H9 (cell line): ENCODE measurements at regions not wholly inside any gene's neighbourhood (a gene's known extent, or its start where the extent isn't known, plus 50 kb on each side); places are given as distances from the start of the nearest gene placed in this dataset.

Source experiments
- DNase-seq: peaks from one replicate; pipeline ENCODE4 v3.0.0-alpha.2; 2017
- H2AFZ ChIP-seq: one replicate; pipeline ENCODE4 v1.6.1; 2013; ENCODE audit warnings: mild to moderate bottlenecking, low read length, control low read depth, moderate library complexity
- H2AK5ac ChIP-seq: 2 replicates; pipeline ENCODE4 v1.6.1; 2013; ENCODE audit warnings: low read length, control low read depth, mixed read lengths; ENCODE audit not compliant: insufficient read length
- H2BK120ac ChIP-seq: one replicate; pipeline ENCODE4 v1.6.1; 2013; ENCODE audit warnings: low read depth, mild to moderate bottlenecking, low read length, control low read depth, inconsistent platforms; ENCODE audit not compliant: poor library complexity, severe bottlenecking
- H2BK12ac ChIP-seq: 2 replicates; pipeline ENCODE4 v1.6.1; 2013; ENCODE audit warnings: low read length, control low read depth, mixed read lengths, low read depth; ENCODE audit not compliant: insufficient read length
- H2BK15ac ChIP-seq: 2 replicates; pipeline ENCODE4 v1.6.1; 2013; ENCODE audit warnings: low read depth, low read length, control low read depth
- H2BK20ac ChIP-seq: one replicate; pipeline ENCODE4 v1.6.1; 2013; ENCODE audit warnings: low read depth, mild to moderate bottlenecking, low read length, control low read depth, inconsistent platforms; ENCODE audit not compliant: poor library complexity, severe bottlenecking
- H2BK5ac ChIP-seq: 2 replicates; pipeline ENCODE4 v1.6.1; 2013; ENCODE audit warnings: low read length, control low read depth, mixed read lengths; ENCODE audit not compliant: insufficient read length
- H3K14ac ChIP-seq: 2 replicates; pipeline ENCODE4 v1.6.1; 2013; ENCODE audit warnings: low read length, control low read depth; ENCODE audit not compliant: insufficient read depth
- H3K18ac ChIP-seq: 2 replicates; pipeline ENCODE4 v1.6.1; 2013; ENCODE audit warnings: low read depth, mild to moderate bottlenecking, mixed read lengths, low read length, control low read depth; ENCODE audit not compliant: insufficient read length
- H3K23ac ChIP-seq: 2 replicates; pipeline ENCODE4 v1.6.1; 2013; ENCODE audit warnings: low read length, control low read depth, mixed read lengths, low read depth; ENCODE audit not compliant: insufficient read length
- H3K23me2 ChIP-seq: 2 replicates; pipeline ENCODE4 v1.6.1; 2013; ENCODE audit warnings: low read depth, mild to moderate bottlenecking, mixed read lengths, low read length, control low read depth; ENCODE audit not compliant: insufficient read length, poor library complexity, severe bottlenecking
- H3K27ac ChIP-seq: 2 replicates; pipeline ENCODE4 v1.5.1; 2013; ENCODE audit warnings: low read length, control low read depth, mixed read lengths, low read depth; ENCODE audit not compliant: insufficient read length
- H3K27me3 ChIP-seq: 2 replicates; pipeline ENCODE4 v1.6.1; 2013; ENCODE audit warnings: low read length, control low read depth, inconsistent platforms; ENCODE audit not compliant: insufficient read depth
- H3K4ac ChIP-seq: 2 replicates; pipeline ENCODE4 v1.6.1; 2013; ENCODE audit warnings: low read depth, mild to moderate bottlenecking, control low read depth, inconsistent platforms, low read length, moderate library complexity
- H3K4me1 ChIP-seq: 2 replicates; pipeline ENCODE4 v1.6.1; 2013; ENCODE audit warnings: low read length, control low read depth, inconsistent platforms; ENCODE audit not compliant: insufficient read depth
- H3K4me2 ChIP-seq: 2 replicates; pipeline ENCODE4 v1.6.1; 2013; ENCODE audit warnings: low read length, control low read depth, mixed read lengths; ENCODE audit not compliant: insufficient read length, insufficient read depth
- H3K56ac ChIP-seq: 2 replicates; pipeline ENCODE4 v1.6.1; 2013; ENCODE audit warnings: low read depth, mild to moderate bottlenecking, mixed read lengths, low read length, control low read depth; ENCODE audit not compliant: insufficient read length
- H3K79me1 ChIP-seq: 2 replicates; pipeline ENCODE4 v1.6.1; 2013; ENCODE audit warnings: low read depth, mild to moderate bottlenecking, moderate library complexity, low read length, control low read depth, inconsistent platforms; ENCODE audit not compliant: insufficient read depth, poor library complexity, severe bottlenecking
- H3K79me2 ChIP-seq: 2 replicates; pipeline ENCODE4 v1.6.1; 2013; ENCODE audit warnings: low read length, control low read depth, inconsistent platforms; ENCODE audit not compliant: insufficient read depth
- H3K9ac ChIP-seq: 2 replicates; pipeline ENCODE4 v1.6.1; 2013; ENCODE audit warnings: low read length, control low read depth, mixed read lengths; ENCODE audit not compliant: insufficient read length; ENCODE audit errors: extremely low read depth
- H3K9me3 ChIP-seq: one replicate; pipeline ENCODE4 v1.6.1; 2013; ENCODE audit warnings: low read depth, low read length, inconsistent platforms; ENCODE audit not compliant: control insufficient read depth
- H3T11ph ChIP-seq: one replicate; pipeline ENCODE4 v1.6.1; 2013; ENCODE audit warnings: mild to moderate bottlenecking, low read length, control low read depth, inconsistent platforms
- H4K20me1 ChIP-seq: one replicate; pipeline ENCODE4 v1.6.1; 2013; ENCODE audit not compliant: control insufficient read depth, insufficient read length, insufficient read depth
- H4K5ac ChIP-seq: 2 replicates; pipeline ENCODE4 v1.6.1; 2013; ENCODE audit warnings: low read depth, mild to moderate bottlenecking, mixed read lengths, low read length, control low read depth; ENCODE audit not compliant: insufficient read length
- H4K8ac ChIP-seq: replicated peaks from 2 replicates; pipeline ENCODE4 v1.6.1; 2013; ENCODE audit warnings: low read length, control low read depth, mixed read lengths, low read depth; ENCODE audit not compliant: insufficient read length
- H4K91ac ChIP-seq: 2 replicates; pipeline ENCODE4 v1.6.1; 2013; ENCODE audit warnings: low read depth, mild to moderate bottlenecking, moderate library complexity, mixed read lengths, low read length, control low read depth; ENCODE audit not compliant: insufficient read length
- H3K27ac Mint-ChIP-seq, 3 experiments: 2 replicates in 2 of 3; 3 replicates in 1 of 3; pipeline ENCODE4 v1.8.0; 2020 to 2021; ENCODE audit warnings: mixed read lengths in 3 of 3, mild to moderate bottlenecking in 1 of 3, moderate library complexity in 1 of 3
- H3K27me3 Mint-ChIP-seq: 2 replicates; pipeline ENCODE4 v1.8.0; 2021; ENCODE audit warnings: low read depth, mild to moderate bottlenecking, moderate library complexity, mixed read lengths
- H3K36me3 Mint-ChIP-seq, 3 experiments: 2 replicates in 2 of 3; 3 replicates in 1 of 3; pipeline ENCODE4 v1.8.0; 2020 to 2021; ENCODE audit warnings: low read depth in 3 of 3, mixed read lengths in 3 of 3; ENCODE audit not compliant: insufficient read depth in 1 of 3
- H3K4me1 Mint-ChIP-seq, 2 experiments: 2 replicates each; pipeline ENCODE4 v1.8.0; 2020; ENCODE audit warnings: mixed read lengths in 2 of 2
- H3K4me3 Mint-ChIP-seq, 2 experiments: 2 replicates in 1 of 2; 3 replicates in 1 of 2; pipeline ENCODE4 v1.8.0; 2020 to 2021; ENCODE audit warnings: mild to moderate bottlenecking in 2 of 2, mixed read lengths in 2 of 2, moderate library complexity in 1 of 2
- H3K9me3 Mint-ChIP-seq, 2 experiments: 2 replicates in 1 of 2; 3 replicates in 1 of 2; pipeline ENCODE4 v1.8.0; 2020; ENCODE audit warnings: mild to moderate bottlenecking in 2 of 2, mixed read lengths in 2 of 2, moderate library complexity in 1 of 2
- WGBS: extraction: QIAGEN DNeasy Blood & Tissue Kit; methylation state at CpG from one replicate; pipeline ENCODE4 v1.1.7; 2013; ENCODE audit warnings: missing lambda C conversion rate, low lambda C conversion rate, mixed read lengths; ENCODE audit not compliant: insufficient read length; ENCODE audit errors: extremely low coverage; 5-methylcytosine and 5-hydroxymethylcytosine counted together
- TF ChIP-seq, protein P1 (sequence below): fragments of 200-600 bp; sonication (generic); conservative IDR thresholded peaks from 3 replicates; pipeline ENCODE4 v1.8.0; 2021; ENCODE audit warnings: antibody characterized with exemption, mild to moderate bottlenecking

DNA sequence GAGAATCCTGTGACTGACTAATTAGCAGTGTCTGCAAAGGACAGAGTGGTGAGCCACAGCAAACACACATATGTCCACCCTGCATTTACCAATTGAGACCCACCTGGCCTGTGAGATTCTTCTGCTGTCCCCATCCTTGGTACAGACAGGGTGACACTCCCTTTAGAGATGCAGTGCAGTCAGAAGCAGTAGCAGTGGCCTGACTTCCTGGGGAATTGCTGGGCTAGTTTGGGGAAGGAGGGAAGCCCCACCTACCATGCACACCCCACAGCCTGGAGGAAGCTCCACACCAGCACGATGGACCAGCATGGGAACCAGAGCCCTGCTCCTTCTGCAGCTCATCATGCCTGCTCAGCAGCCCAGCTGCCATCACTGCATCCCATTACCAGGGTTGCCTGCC, 924.9 kb upstream of the ZNF722 start:
- Histone ChIP-seq H3K23ac (no peak overlapping the region), H3K18ac (no peak overlapping the region), H3K79me2 (no peaks in the 10 kb centered on the region), H2BK15ac (no peak overlapping the region), H2BK5ac (no peak overlapping the region), H4K91ac (no peak overlapping the region), H3K79me1 (no peaks in the 10 kb centered on the region), H3K4me2 (no peak overlapping the region), H2BK12ac (no peak overlapping the region), H4K8ac (no peak overlapping the region), H2BK20ac (no peak overlapping the region), H4K5ac (no peak overlapping the region), H3K9ac (no peak overlapping the region), H3K27me3 (no peaks in the 10 kb centered on the region), H3K14ac (no peak overlapping the region), H3K23me2 (no peaks in the 10 kb centered on the region), H2AK5ac (no peak overlapping the region), H4K20me1 (no peaks in the 10 kb centered on the region), H3K56ac (no peak overlapping the region), H2BK120ac (no peak overlapping the region), H2AFZ (no peak overlapping the region), H3T11ph (no peak overlapping the region), H3K27ac (no peak overlapping the region), H3K4me1 (no peaks in the 10 kb centered on the region), H3K9me3 (peaks cover 85% of the 10 kb centered on the region), H3K4ac (no peak overlapping the region)
- Mint-ChIP-seq H3K27ac (no peak overlapping the region), H3K36me3 (peaks cover 35 to 65% (median 40%) of the 10 kb centered on the region in 3 experiments), H3K4me1 (no peaks in the 10 kb centered on the region), H3K4me3 (no peak overlapping the region), H3K27me3 (peaks cover 3% of the 10 kb centered on the region), H3K9me3 (peaks cover 99 to 100% of the 10 kb centered on the region in 2 experiments)
- no peak for DNase-seq
- TF ChIP-seq, protein P1, sequence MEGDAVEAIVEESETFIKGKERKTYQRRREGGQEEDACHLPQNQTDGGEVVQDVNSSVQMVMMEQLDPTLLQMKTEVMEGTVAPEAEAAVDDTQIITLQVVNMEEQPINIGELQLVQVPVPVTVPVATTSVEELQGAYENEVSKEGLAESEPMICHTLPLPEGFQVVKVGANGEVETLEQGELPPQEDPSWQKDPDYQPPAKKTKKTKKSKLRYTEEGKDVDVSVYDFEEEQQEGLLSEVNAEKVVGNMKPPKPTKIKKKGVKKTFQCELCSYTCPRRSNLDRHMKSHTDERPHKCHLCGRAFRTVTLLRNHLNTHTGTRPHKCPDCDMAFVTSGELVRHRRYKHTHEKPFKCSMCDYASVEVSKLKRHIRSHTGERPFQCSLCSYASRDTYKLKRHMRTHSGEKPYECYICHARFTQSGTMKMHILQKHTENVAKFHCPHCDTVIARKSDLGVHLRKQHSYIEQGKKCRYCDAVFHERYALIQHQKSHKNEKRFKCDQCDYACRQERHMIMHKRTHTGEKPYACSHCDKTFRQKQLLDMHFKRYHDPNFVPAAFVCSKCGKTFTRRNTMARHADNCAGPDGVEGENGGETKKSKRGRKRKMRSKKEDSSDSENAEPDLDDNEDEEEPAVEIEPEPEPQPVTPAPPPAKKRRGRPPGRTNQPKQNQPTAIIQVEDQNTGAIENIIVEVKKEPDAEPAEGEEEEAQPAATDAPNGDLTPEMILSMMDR = no peak
- WGBS = no CpG with 5 or more reads among the region's 1 CpG
